H9 (cell line): ENCODE measurements at regions not wholly inside any gene's neighbourhood (a gene's known extent, or its start where the extent isn't known, plus 50 kb on each side); places are given as distances from the start of the nearest gene placed in this dataset.
A peak's percentile ranks its signal among the peaks of the same experiment; 100 is the strongest.

Source experiments
- DNase-seq: peaks from one replicate; pipeline ENCODE4 v3.0.0-alpha.2; 2017
- H2AFZ ChIP-seq: one replicate; pipeline ENCODE4 v1.6.1; 2013; ENCODE audit warnings: mild to moderate bottlenecking, low read length, control low read depth, moderate library complexity
- H2AK5ac ChIP-seq: 2 replicates; pipeline ENCODE4 v1.6.1; 2013; ENCODE audit warnings: low read length, control low read depth, mixed read lengths; ENCODE audit not compliant: insufficient read length
- H2BK120ac ChIP-seq: one replicate; pipeline ENCODE4 v1.6.1; 2013; ENCODE audit warnings: low read depth, mild to moderate bottlenecking, low read length, control low read depth, inconsistent platforms; ENCODE audit not compliant: poor library complexity, severe bottlenecking
- H2BK12ac ChIP-seq: 2 replicates; pipeline ENCODE4 v1.6.1; 2013; ENCODE audit warnings: low read length, control low read depth, mixed read lengths, low read depth; ENCODE audit not compliant: insufficient read length
- H2BK15ac ChIP-seq: 2 replicates; pipeline ENCODE4 v1.6.1; 2013; ENCODE audit warnings: low read depth, low read length, control low read depth
- H2BK20ac ChIP-seq: one replicate; pipeline ENCODE4 v1.6.1; 2013; ENCODE audit warnings: low read depth, mild to moderate bottlenecking, low read length, control low read depth, inconsistent platforms; ENCODE audit not compliant: poor library complexity, severe bottlenecking
- H2BK5ac ChIP-seq: 2 replicates; pipeline ENCODE4 v1.6.1; 2013; ENCODE audit warnings: low read length, control low read depth, mixed read lengths; ENCODE audit not compliant: insufficient read length
- H3K14ac ChIP-seq: 2 replicates; pipeline ENCODE4 v1.6.1; 2013; ENCODE audit warnings: low read length, control low read depth; ENCODE audit not compliant: insufficient read depth
- H3K18ac ChIP-seq: 2 replicates; pipeline ENCODE4 v1.6.1; 2013; ENCODE audit warnings: low read depth, mild to moderate bottlenecking, mixed read lengths, low read length, control low read depth; ENCODE audit not compliant: insufficient read length
- H3K23ac ChIP-seq: 2 replicates; pipeline ENCODE4 v1.6.1; 2013; ENCODE audit warnings: low read length, control low read depth, mixed read lengths, low read depth; ENCODE audit not compliant: insufficient read length
- H3K23me2 ChIP-seq: 2 replicates; pipeline ENCODE4 v1.6.1; 2013; ENCODE audit warnings: low read depth, mild to moderate bottlenecking, mixed read lengths, low read length, control low read depth; ENCODE audit not compliant: insufficient read length, poor library complexity, severe bottlenecking
- H3K27ac ChIP-seq: 2 replicates; pipeline ENCODE4 v1.5.1; 2013; ENCODE audit warnings: low read length, control low read depth, mixed read lengths, low read depth; ENCODE audit not compliant: insufficient read length
- H3K27me3 ChIP-seq: 2 replicates; pipeline ENCODE4 v1.6.1; 2013; ENCODE audit warnings: low read length, control low read depth, inconsistent platforms; ENCODE audit not compliant: insufficient read depth
- H3K4ac ChIP-seq: 2 replicates; pipeline ENCODE4 v1.6.1; 2013; ENCODE audit warnings: low read depth, mild to moderate bottlenecking, control low read depth, inconsistent platforms, low read length, moderate library complexity
- H3K4me1 ChIP-seq: 2 replicates; pipeline ENCODE4 v1.6.1; 2013; ENCODE audit warnings: low read length, control low read depth, inconsistent platforms; ENCODE audit not compliant: insufficient read depth
- H3K4me2 ChIP-seq: 2 replicates; pipeline ENCODE4 v1.6.1; 2013; ENCODE audit warnings: low read length, control low read depth, mixed read lengths; ENCODE audit not compliant: insufficient read length, insufficient read depth
- H3K56ac ChIP-seq: 2 replicates; pipeline ENCODE4 v1.6.1; 2013; ENCODE audit warnings: low read depth, mild to moderate bottlenecking, mixed read lengths, low read length, control low read depth; ENCODE audit not compliant: insufficient read length
- H3K79me1 ChIP-seq: 2 replicates; pipeline ENCODE4 v1.6.1; 2013; ENCODE audit warnings: low read depth, mild to moderate bottlenecking, moderate library complexity, low read length, control low read depth, inconsistent platforms; ENCODE audit not compliant: insufficient read depth, poor library complexity, severe bottlenecking
- H3K79me2 ChIP-seq: 2 replicates; pipeline ENCODE4 v1.6.1; 2013; ENCODE audit warnings: low read length, control low read depth, inconsistent platforms; ENCODE audit not compliant: insufficient read depth
- H3K9ac ChIP-seq: 2 replicates; pipeline ENCODE4 v1.6.1; 2013; ENCODE audit warnings: low read length, control low read depth, mixed read lengths; ENCODE audit not compliant: insufficient read length; ENCODE audit errors: extremely low read depth
- H3K9me3 ChIP-seq: one replicate; pipeline ENCODE4 v1.6.1; 2013; ENCODE audit warnings: low read depth, low read length, inconsistent platforms; ENCODE audit not compliant: control insufficient read depth
- H3T11ph ChIP-seq: one replicate; pipeline ENCODE4 v1.6.1; 2013; ENCODE audit warnings: mild to moderate bottlenecking, low read length, control low read depth, inconsistent platforms
- H4K20me1 ChIP-seq: one replicate; pipeline ENCODE4 v1.6.1; 2013; ENCODE audit not compliant: control insufficient read depth, insufficient read length, insufficient read depth
- H4K5ac ChIP-seq: 2 replicates; pipeline ENCODE4 v1.6.1; 2013; ENCODE audit warnings: low read depth, mild to moderate bottlenecking, mixed read lengths, low read length, control low read depth; ENCODE audit not compliant: insufficient read length
- H4K8ac ChIP-seq: replicated peaks from 2 replicates; pipeline ENCODE4 v1.6.1; 2013; ENCODE audit warnings: low read length, control low read depth, mixed read lengths, low read depth; ENCODE audit not compliant: insufficient read length
- H4K91ac ChIP-seq: 2 replicates; pipeline ENCODE4 v1.6.1; 2013; ENCODE audit warnings: low read depth, mild to moderate bottlenecking, moderate library complexity, mixed read lengths, low read length, control low read depth; ENCODE audit not compliant: insufficient read length
- H3K27ac Mint-ChIP-seq, 3 experiments: 2 replicates in 2 of 3; 3 replicates in 1 of 3; pipeline ENCODE4 v1.8.0; 2020 to 2021; ENCODE audit warnings: mixed read lengths in 3 of 3, mild to moderate bottlenecking in 1 of 3, moderate library complexity in 1 of 3
- H3K27me3 Mint-ChIP-seq: 2 replicates; pipeline ENCODE4 v1.8.0; 2021; ENCODE audit warnings: low read depth, mild to moderate bottlenecking, moderate library complexity, mixed read lengths
- H3K36me3 Mint-ChIP-seq, 3 experiments: 2 replicates in 2 of 3; 3 replicates in 1 of 3; pipeline ENCODE4 v1.8.0; 2020 to 2021; ENCODE audit warnings: low read depth in 3 of 3, mixed read lengths in 3 of 3; ENCODE audit not compliant: insufficient read depth in 1 of 3
- H3K4me1 Mint-ChIP-seq, 2 experiments: 2 replicates each; pipeline ENCODE4 v1.8.0; 2020; ENCODE audit warnings: mixed read lengths in 2 of 2
- H3K4me3 Mint-ChIP-seq, 2 experiments: 2 replicates in 1 of 2; 3 replicates in 1 of 2; pipeline ENCODE4 v1.8.0; 2020 to 2021; ENCODE audit warnings: mild to moderate bottlenecking in 2 of 2, mixed read lengths in 2 of 2, moderate library complexity in 1 of 2
- H3K9me3 Mint-ChIP-seq, 2 experiments: 2 replicates in 1 of 2; 3 replicates in 1 of 2; pipeline ENCODE4 v1.8.0; 2020; ENCODE audit warnings: mild to moderate bottlenecking in 2 of 2, mixed read lengths in 2 of 2, moderate library complexity in 1 of 2
- CTCF ChIP-seq: fragments of 200-600 bp; sonication (generic); conservative IDR thresholded peaks from 3 replicates; pipeline ENCODE4 v1.8.0; 2021; ENCODE audit warnings: antibody characterized with exemption, mild to moderate bottlenecking
- WGBS: extraction: QIAGEN DNeasy Blood & Tissue Kit; methylation state at CpG from one replicate; pipeline ENCODE4 v1.1.7; 2013; ENCODE audit warnings: missing lambda C conversion rate, low lambda C conversion rate, mixed read lengths; ENCODE audit not compliant: insufficient read length; ENCODE audit errors: extremely low coverage; 5-methylcytosine and 5-hydroxymethylcytosine counted together

- Histone ChIP-seq H3K9me3 (no peaks in the 10 kb centered on the region), H3K18ac (no peak overlapping the region), H4K91ac (no peak overlapping the region), H3K27ac (no peak overlapping the region), H3K4ac (no peak overlapping the region), H3K4me1 (peaks cover 12% of the 10 kb centered on the region; the same call in 1 of the 2 replicates), H2BK12ac (no peak overlapping the region), H3K23ac (no peak overlapping the region), H2BK120ac (no peak overlapping the region), H2AK5ac (no peak overlapping the region), H3K23me2 (no peaks in the 10 kb centered on the region), H3T11ph (no peak overlapping the region), H3K14ac (no peak overlapping the region), H3K79me1 (no peaks in the 10 kb centered on the region), H3K56ac (no peak overlapping the region), H2AFZ (no peak overlapping the region), H2BK20ac (no peak overlapping the region), H3K9ac (no peak overlapping the region), H4K5ac (no peak overlapping the region), H3K79me2 (no peaks in the 10 kb centered on the region), H2BK5ac (no peak overlapping the region), H4K8ac (no peak overlapping the region), H4K20me1 (no peaks in the 10 kb centered on the region), H3K27me3 (no peaks in the 10 kb centered on the region), H3K4me2 (peak overlapping the region; percentile 20), H2BK15ac (no peak overlapping the region)
- WGBS: no CpG with 5 or more reads among the region's 6 CpGs
- Mint-ChIP-seq H3K36me3 (peaks cover 0 to 9% (median 7%) of the 10 kb centered on the region in 3 experiments; a peak in 6 of 7 replicates), H3K4me1 (peaks cover 22 to 31% of the 10 kb centered on the region in 2 experiments), H3K4me3 (peak overlapping the region in 1 of 2 experiments; percentile 0; a peak in 1 of 5 replicates), H3K9me3 (peaks cover 3 to 11% of the 10 kb centered on the region in 2 experiments; a peak in 4 of 5 replicates), H3K27me3 (no peaks in the 10 kb centered on the region), H3K27ac (peak overlapping the region; percentile 66 to 92 (median 89); a peak in 6 of 7 replicates)
- DNase-seq: peak; percentile 41
- TF ChIP-seq CTCF: no peak
These were observed 167.5 kb upstream of the FREM2 start for GRCh38 chr13:38519229-38519911.
